Esophagus muscularis mucosa (tissue), 4 donors: ENCODE measurements at regions not wholly inside any gene's neighbourhood (a gene's known extent, or its start where the extent isn't known, plus 50 kb on each side); places are given as distances from the start of the nearest gene placed in this dataset.

Experiments
- DNase-seq: peaks from one replicate; pipeline ENCODE4 v3.0.0-alpha.2; 2017; ENCODE audit errors: extremely low spot score
- H3K27ac ChIP-seq, 4 donors: fragments of 200-600 bp; sonication (generic); replicated peaks in 1 of 4; 1 replicate in 3 of 4; 2 replicates in 1 of 4; pipeline ENCODE4 v1.5.1; 2016 to 2019; ENCODE audit warnings: mild to moderate bottlenecking in 1 of 4
- H3K27me3 ChIP-seq, 4 donors: fragments of 200-600 bp; sonication (generic); one replicate each; pipeline versions ENCODE4 v1.5.1 to v1.6.0; 2016 to 2019
- H3K36me3 ChIP-seq, 4 donors: fragments of 200-600 bp; sonication (generic); one replicate each; pipeline ENCODE4 v1.5.1; 2016 to 2019
- H3K4me1 ChIP-seq, 4 donors: fragments of 200-600 bp; sonication (generic); one replicate each; pipeline ENCODE4 v1.5.1; 2016 to 2019
- H3K4me3 ChIP-seq, 4 donors: fragments of 200-600 bp; sonication (generic); 1 replicate in 2 of 4; 2 replicates in 2 of 4; pipeline ENCODE4 v1.5.1; 2016 to 2019; ENCODE audit warnings: mild to moderate bottlenecking in 4 of 4, moderate library complexity in 1 of 4
- H3K9me3 ChIP-seq, 4 donors: fragments of 200-600 bp; sonication (generic); 1 replicate in 3 of 4; 2 replicates in 1 of 4; pipeline ENCODE4 v1.5.1; 2016 to 2019
- EP300 ChIP-seq: sonication (generic); formaldehyde crosslinking; IDR thresholded peaks from one replicate; pipeline ENCODE4 v1.6.1; 2017; ENCODE audit warnings: antibody characterized with exemption
- POLR2A ChIP-seq: fragments of 450-650 bp; IDR thresholded peaks from one replicate; pipeline ENCODE4 v1.6.1; 2017; ENCODE audit warnings: antibody characterized with exemption, moderate library complexity, mild to moderate bottlenecking, low read depth
- POLR2AphosphoS5 ChIP-seq, 2 donors: sonication (generic); formaldehyde crosslinking; IDR thresholded peaks; one replicate each; pipeline ENCODE4 v1.6.1; 2017; ENCODE audit warnings: antibody characterized with exemption in 2 of 2
- WGBS: methylation state at CpG from one replicate; pipeline ENCODE4 v1.1.5; 2018; 5-methylcytosine and 5-hydroxymethylcytosine counted together
- intact Hi-C: fragments of 100-400 bp; cut with DNase I; formaldehyde crosslinking; loops from one replicate; pipeline ENCODE4 v1.15.1; 2023
- TF ChIP-seq, protein P1 (sequence below), 3 experiments: fragments of 200-600 bp in 2 of 3; fragments of 450-650 bp in 1 of 3; sonication (generic) in 2 of 3; IDR thresholded peaks; one replicate each; pipeline ENCODE4 v1.5.1; 2017 to 2019; ENCODE audit warnings: antibody characterized with exemption in 3 of 3, mild to moderate bottlenecking in 2 of 3, moderate library complexity in 1 of 3

DNA sequence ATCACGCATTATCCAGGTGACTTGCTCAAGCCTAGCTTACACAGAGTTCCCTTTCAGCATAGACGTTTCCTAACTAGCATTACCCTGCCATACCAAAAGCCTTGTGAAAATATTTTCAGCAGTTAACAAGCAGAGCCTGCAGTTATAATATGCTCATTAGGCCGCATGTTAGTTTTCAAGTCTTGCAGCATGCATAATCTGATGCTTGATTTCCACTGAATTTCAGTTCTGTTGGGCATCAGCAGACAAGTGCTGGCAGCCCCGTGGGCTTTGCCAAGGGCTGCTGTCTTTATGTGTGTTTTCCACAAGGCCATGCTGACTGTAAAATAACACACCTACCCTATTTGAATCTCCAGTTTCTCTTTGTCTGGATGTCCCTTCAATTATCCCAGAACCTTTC is 491.0 kb upstream of the WWC1 start:
- Histone ChIP-seq H3K4me1 (no peaks in the 10 kb centered on the region), H3K4me3 (no peak overlapping the region), H3K27me3 (no peaks in the 10 kb centered on the region), H3K27ac (no peak overlapping the region), H3K36me3 (no peaks in the 10 kb centered on the region), H3K9me3 (no peaks in the 10 kb centered on the region)
- intact Hi-C loops = no loop called here
- TF ChIP-seq, protein P1, sequence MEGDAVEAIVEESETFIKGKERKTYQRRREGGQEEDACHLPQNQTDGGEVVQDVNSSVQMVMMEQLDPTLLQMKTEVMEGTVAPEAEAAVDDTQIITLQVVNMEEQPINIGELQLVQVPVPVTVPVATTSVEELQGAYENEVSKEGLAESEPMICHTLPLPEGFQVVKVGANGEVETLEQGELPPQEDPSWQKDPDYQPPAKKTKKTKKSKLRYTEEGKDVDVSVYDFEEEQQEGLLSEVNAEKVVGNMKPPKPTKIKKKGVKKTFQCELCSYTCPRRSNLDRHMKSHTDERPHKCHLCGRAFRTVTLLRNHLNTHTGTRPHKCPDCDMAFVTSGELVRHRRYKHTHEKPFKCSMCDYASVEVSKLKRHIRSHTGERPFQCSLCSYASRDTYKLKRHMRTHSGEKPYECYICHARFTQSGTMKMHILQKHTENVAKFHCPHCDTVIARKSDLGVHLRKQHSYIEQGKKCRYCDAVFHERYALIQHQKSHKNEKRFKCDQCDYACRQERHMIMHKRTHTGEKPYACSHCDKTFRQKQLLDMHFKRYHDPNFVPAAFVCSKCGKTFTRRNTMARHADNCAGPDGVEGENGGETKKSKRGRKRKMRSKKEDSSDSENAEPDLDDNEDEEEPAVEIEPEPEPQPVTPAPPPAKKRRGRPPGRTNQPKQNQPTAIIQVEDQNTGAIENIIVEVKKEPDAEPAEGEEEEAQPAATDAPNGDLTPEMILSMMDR (IDR thresholded peaks at IDR 0.05) = no peak
- TF ChIP-seq POLR2AphosphoS5 (IDR thresholded peaks at IDR 0.05) = no peak
- no peak for TF ChIP-seq POLR2A
- TF ChIP-seq EP300 = no peak
- no peak for DNase-seq
- 69% methylated on average over 4 of the region's 4 CpGs for WGBS

DNA sequence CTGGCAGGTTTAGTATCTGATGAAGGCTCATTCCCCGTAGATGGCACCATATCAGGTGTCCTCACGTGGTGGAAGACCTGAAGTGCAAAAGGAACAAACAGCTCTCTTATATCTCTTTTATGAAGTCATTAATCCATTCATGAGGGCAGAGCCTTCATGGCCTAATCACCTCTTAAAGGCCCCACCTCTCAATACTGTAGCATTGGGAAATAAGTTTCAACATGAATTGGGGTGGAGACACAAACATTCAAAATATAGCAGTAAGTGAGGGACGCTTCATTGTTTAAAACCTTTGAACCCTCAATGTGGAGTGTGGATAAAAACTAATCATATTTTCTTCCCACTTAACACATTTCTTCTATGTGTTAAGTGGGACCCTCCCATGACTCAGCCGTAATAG is 489.4 kb upstream of the WWC1 start:
- intact Hi-C loops = no loop called here

DNA sequence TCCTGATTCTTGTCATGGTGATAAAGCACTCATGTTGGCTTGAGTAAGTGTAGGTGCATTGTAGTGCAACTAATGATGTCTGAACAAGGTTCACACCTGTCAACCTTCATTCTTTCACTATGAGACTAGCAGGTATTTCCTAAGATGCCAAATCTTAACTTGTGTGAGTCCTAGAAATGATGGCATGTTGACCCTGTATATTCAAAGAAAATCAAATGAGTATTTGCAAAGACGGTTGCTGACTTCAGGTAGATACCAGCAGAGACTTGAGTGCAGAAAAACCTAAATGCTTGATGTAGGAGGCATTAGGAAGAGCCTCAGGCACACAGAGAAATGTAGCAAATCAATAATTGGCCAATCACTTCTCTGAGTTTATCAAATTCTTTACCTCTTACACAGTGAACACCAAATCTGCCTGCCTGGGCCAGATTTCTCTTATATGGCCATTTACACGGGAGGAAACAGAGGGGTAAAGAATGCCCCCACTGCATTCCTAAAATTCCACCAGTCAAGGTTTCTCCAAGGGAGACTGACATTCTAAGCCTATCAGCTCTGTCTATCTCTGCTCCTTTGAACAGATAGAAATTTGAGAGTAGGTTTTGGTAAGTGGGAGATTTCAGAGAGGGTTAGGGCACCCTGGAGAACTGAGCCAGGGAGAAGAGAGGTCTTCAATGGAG is 488.6 kb upstream of the WWC1 start:
- no peak overlapping the region for H3K27ac ChIP-seq
- intact Hi-C loops = no loop called here

More for the DNA sequence above, 489.4 kb upstream of the WWC1 start:
- H3K36me3 ChIP-seq = no peaks in the 10 kb centered on the region
- TF ChIP-seq POLR2AphosphoS5 (IDR thresholded peaks at IDR 0.05) (no peak), EP300 (no peak), POLR2A (no peak)
- TF ChIP-seq, protein P1 (IDR thresholded peaks at IDR 0.05) = no peak
- no peaks in the 10 kb centered on the region for H3K27me3 ChIP-seq
- H3K27ac ChIP-seq = no peak overlapping the region
- WGBS = 93% methylated on average over 4 of the region's 4 CpGs
- H3K4me3 ChIP-seq = no peak overlapping the region
- DNase-seq = no peak
- H3K9me3 ChIP-seq = no peaks in the 10 kb centered on the region
- H3K4me1 ChIP-seq = no peaks in the 10 kb centered on the region

DNA sequence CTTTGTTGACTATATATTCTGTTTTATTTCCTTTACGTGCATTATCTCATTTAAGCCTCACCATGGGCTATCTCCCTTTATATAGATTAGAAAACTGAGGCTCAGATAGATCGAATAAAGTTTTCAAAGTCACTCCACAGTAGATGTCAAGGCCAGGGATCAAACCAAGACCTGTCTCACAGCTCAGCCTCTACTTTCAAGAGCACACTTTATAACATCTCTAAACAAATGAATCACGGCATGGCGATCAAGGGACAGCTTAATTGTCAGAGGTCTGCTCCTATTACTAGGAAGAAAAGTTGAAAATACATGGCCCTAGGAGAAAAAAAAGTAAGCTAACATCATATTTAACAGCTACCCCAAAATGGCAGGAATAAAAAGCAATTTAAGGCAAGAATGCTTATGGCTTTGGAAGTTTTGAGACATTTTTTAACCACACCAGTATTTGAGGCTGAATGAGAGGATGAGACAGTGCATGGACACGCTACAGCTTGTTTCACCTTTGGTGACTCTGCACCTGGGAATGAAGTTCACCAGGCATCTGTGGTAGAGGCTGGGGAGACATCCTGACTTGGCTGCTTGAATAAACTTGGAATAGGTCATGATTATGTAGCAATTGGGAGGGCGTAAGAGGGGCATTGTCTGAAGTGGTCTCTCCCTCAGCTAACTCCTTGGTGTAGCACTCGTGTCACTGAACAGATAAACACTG is 486.8 kb upstream of the WWC1 start:
- H3K27ac ChIP-seq = no peak overlapping the region
- H3K9me3 ChIP-seq = no peaks in the 10 kb centered on the region
- DNase-seq = no peak
- no peaks in the 10 kb centered on the region for H3K36me3 ChIP-seq
- H3K4me3 ChIP-seq = no peak overlapping the region
- no peaks in the 10 kb centered on the region for H3K4me1 ChIP-seq
- H3K27me3 ChIP-seq = no peaks in the 10 kb centered on the region
- TF ChIP-seq POLR2A (no peak), EP300 (no peak), POLR2AphosphoS5 (IDR thresholded peaks at IDR 0.05) (no peak)
- TF ChIP-seq, protein P1 (IDR thresholded peaks at IDR 0.05) = no peak
- intact Hi-C loops = no loop called here
- 82% methylated on average over 7 of the region's 7 CpGs for WGBS

More for the DNA sequence above, 488.6 kb upstream of the WWC1 start:
- no peaks in the 10 kb centered on the region for H3K36me3 ChIP-seq
- no peaks in the 10 kb centered on the region for H3K4me1 ChIP-seq
- TF ChIP-seq, protein P1 (IDR thresholded peaks at IDR 0.05) = no peak
- TF ChIP-seq POLR2A (no peak), POLR2AphosphoS5 (IDR thresholded peaks at IDR 0.05) (no peak), EP300 (no peak)
- no peak overlapping the region for H3K4me3 ChIP-seq
- H3K27me3 ChIP-seq = no peaks in the 10 kb centered on the region
- no peaks in the 10 kb centered on the region for H3K9me3 ChIP-seq
- DNase-seq = no peak
- WGBS = 43% methylated on average over 2 of the region's 2 CpGs
